AG04449 (cell line): ENCODE measurements at regions not wholly inside any gene's neighbourhood (a gene's known extent, or its start where the extent isn't known, plus 50 kb on each side); places are given as distances from the start of the nearest gene placed in this dataset.

Experiments
- CTCF ChIA-PET: fragments of 350-600 bp; formaldehyde crosslinking; extraction: SDS; loops from one replicate; lab custom pipeline; 2021; ENCODE audit warnings: antibody characterized with exemption; lab: Yijun Ruan, JAX
- POLR2A ChIA-PET: fragments of 400-600, 350-600 bp; formaldehyde crosslinking; extraction: SDS; loops from one replicate; lab custom pipeline; 2020; ENCODE audit warnings: antibody characterized with exemption, inconsistent platforms; lab: Yijun Ruan, JAX
- DNase-seq: peaks from one replicate; pipeline ENCODE4 v3.0.0-alpha.2; 2010; ENCODE audit warnings: low read depth, low spot score
- H3K4me3 ChIP-seq: 2 replicates; pipeline ENCODE4 v1.5.1; 2011; ENCODE audit warnings: low read depth, mild to moderate bottlenecking, control low read depth, low read length
- CTCF ChIP-seq: IDR thresholded peaks from one replicate; pipeline ENCODE4 v1.5.1; 2011; ENCODE audit warnings: mild to moderate bottlenecking, moderate library complexity, low read length, control low read depth, inconsistent platforms; ENCODE audit not compliant: insufficient read depth; ENCODE audit errors: missing control alignments

DNA sequence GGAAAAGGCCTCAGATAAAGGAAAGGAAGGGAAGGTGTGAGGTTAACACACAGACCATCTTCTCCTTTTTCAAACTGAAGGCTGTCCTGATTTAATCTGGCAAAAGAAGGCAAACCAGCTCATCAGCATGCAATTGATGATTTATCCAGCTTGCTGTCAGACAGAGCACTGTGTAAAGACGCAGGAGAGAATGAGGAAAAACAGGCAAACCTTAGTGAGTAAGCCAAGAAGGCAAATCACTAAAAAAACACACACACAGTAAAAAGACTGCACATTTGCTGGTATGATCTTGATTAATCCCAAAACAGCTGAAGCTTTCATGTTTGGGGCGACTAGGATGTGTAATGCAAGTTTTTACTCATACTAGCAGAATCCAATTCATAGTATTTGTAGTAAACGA lies 65.8 kb upstream of the SKAP2 start:
- DNase-seq, result no peak
- H3K4me3 ChIP-seq, result no peak overlapping the region
- no peak for TF ChIP-seq CTCF
- ChIA-PET CTCF (no interaction called here), POLR2A (no interaction called here)

- H3K4me3 ChIP-seq, result no peak overlapping the region
- DNase-seq, result no peak
- TF ChIP-seq CTCF, result no peak
- CTCF ChIA-PET, result interaction anchor here (1.0 kb wide), 1 partner anchor 48 kb away, joined by 3 read pairs; no protein-coding TSS in a partner anchor
- POLR2A ChIA-PET, result no interaction called here
These were observed 64.4 kb upstream of the SKAP2 start for GRCh38 chr7:26928703-26929347.

- CTCF ChIA-PET, result no interaction called here
- DNase-seq, result no peak
- TF ChIP-seq CTCF, result no peak
- POLR2A ChIA-PET, result no interaction called here
- H3K4me3 ChIP-seq, result no peak overlapping the region
These were observed 61.4 kb upstream of the SKAP2 start for GRCh38 chr7:26925768-26926167.

GRCh38 chr7:26924149-26924767 lies 59.9 kb upstream of the SKAP2 start:
- no peak for TF ChIP-seq CTCF
- H3K4me3 ChIP-seq, result no peak overlapping the region
- ChIA-PET CTCF (no interaction called here), POLR2A (no interaction called here)
- DNase-seq, result no peak

DNA sequence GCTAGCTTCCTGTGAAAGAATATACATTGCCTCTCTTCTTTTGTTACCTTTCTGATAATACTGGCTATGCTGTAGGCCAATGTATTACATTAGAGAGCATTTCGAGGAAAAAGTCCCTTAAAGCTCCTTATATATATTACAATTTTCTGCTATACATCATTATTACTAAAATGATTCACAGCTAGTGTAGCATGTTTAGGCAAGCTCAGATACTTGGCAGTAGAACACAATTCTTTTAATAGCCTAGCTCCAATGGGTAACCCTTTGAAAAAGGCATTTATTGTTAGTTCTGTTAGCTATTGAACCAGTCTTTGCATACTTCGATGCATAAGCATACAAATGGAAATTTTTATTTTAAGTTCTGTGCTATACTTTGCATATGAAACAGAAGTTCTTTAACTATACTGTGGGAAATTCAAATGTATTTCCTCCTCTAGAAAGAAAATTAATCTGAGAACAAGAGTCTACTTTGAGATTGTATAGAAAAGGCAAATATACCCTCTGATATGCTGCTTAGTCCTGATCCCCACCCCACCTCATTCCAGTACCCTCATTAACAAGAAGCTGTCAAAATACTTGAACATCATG lies 55.6 kb upstream of the SKAP2 start:
- no peak for DNase-seq
- POLR2A ChIA-PET, result no interaction called here
- CTCF ChIA-PET, result no interaction called here
- TF ChIP-seq CTCF, result no peak
- no peak overlapping the region for H3K4me3 ChIP-seq

DNA sequence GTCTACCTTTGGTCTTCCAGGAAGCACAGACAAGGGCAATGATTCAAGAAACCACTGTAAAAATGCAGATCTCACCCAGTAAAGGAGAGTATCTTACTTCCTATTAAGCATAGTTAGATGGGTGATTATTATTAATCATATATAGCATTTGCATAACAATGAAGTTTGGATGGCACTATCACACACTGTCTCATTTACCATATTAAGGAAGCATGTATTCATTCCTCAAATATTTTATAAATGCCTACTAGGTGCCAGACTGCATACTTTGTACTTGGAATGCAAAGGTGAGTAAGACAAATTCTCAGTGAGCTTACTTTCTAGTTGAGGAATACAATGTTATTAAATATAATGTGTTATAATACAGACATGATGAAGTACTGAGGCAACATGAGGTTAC lies 53.9 kb upstream of the SKAP2 start:
- DNase-seq, result no peak
- CTCF ChIA-PET, result no interaction called here
- no peak overlapping the region for H3K4me3 ChIP-seq
- no peak for TF ChIP-seq CTCF
- POLR2A ChIA-PET, result no interaction called here
